Mucosa of descending colon (tissue), 3 donors: ENCODE measurements at regions not wholly inside any gene's neighbourhood (a gene's known extent, or its start where the extent isn't known, plus 50 kb on each side); places are given as distances from the start of the nearest gene placed in this dataset.

Experiments
- ATAC-seq: fragments of 200-7000 bp; cut with Tn5 transposase; one replicate; pipeline ENCODE4 v1.9.1; 2020; ENCODE audit warnings: mild to moderate bottlenecking, moderate library complexity
- DNase-seq, 3 donors: peaks; one replicate each; pipeline ENCODE4 v3.0.0-alpha.2; 2020
- H3K36me3 ChIP-seq: fragments of 200-600 bp; one replicate; pipeline ENCODE4 v1.8.0; 2021; ENCODE audit warnings: low read depth, mild to moderate bottlenecking
- H3K4me1 ChIP-seq: fragments of 200-600 bp; one replicate; pipeline ENCODE4 v1.8.0; 2021; ENCODE audit warnings: low read depth, mild to moderate bottlenecking
- H3K4me3 ChIP-seq: fragments of 200-600 bp; one replicate; pipeline ENCODE4 v1.8.0; 2021; ENCODE audit warnings: mild to moderate bottlenecking
- H3K9me3 ChIP-seq: fragments of 200-600 bp; one replicate; pipeline ENCODE4 v1.8.0; 2021; ENCODE audit warnings: mild to moderate bottlenecking
- CTCF ChIP-seq: fragments of 200-600 bp; IDR thresholded peaks from one replicate; pipeline ENCODE4 v1.8.0; 2022; ENCODE audit warnings: antibody characterized with exemption, mild to moderate bottlenecking
- intact Hi-C, 2 donors: fragments of 100-400 bp; cut with DNase I in 1 of 2; cut with micrococcal nuclease in 1 of 2; formaldehyde crosslinking; loops; one replicate each; pipeline versions ENCODE4 v1.11.0 to v1.11.1; 2022; cut with DNase I, micrococcal nuclease
- donor health status: DM: no; HTN: no; CAD: no; lungs with moderate emphysema.
- donor health status: DM: no; HTN: no; CAD: no.
- donor health status: DM: no; HTN: yes; CAD: no.

DNA sequence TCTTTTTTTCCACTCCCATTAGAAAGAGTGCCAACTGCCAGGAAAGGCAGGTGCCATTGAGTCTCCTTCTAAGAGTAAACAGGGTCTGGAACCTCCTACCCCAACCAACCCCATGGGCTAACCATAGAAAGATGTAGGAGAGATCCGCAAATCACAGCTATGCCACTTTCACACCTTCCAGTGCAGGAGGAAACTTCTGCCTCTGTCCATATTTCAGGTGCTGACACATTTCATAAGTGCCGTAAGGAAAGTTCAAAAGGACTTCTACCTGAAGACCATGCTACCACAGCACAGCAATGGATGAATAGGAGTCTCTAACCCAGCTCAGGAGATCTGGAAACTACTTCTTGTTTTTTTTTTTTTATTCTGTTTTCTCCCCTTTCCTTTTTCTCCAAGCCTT, 145.8 kb downstream of the FBXO8 start:
- no peak for TF ChIP-seq CTCF
- Histone ChIP-seq H3K4me3 (no peak overlapping the region), H3K4me1 (no peaks in the 10 kb centered on the region), H3K36me3 (no peaks in the 10 kb centered on the region), H3K9me3 (no peaks in the 10 kb centered on the region)
- ATAC-seq: no peak
- no peak for DNase-seq
- intact Hi-C loops: no loop called here

DNA sequence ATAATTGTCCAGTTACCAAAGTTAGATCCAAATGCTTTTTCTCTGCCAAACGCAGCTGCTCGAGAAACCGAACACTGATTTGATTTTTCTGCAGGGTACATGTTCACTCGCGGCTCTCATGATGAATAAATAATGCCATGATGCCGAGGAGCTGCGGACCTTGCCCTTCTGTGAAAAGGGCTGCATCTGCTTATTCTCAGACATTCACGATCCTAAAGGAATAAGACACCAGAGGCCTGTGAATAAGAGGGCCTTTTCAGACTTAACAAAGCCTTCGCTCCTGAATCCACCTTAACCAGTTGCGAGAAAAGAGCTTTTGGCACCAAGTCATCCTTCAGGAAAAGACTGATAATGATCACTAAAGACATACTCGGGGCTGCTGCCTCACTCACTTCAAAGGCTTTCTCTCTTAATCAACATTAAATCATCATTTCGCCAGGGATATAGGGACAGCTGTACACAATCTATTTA, 147.5 kb downstream of the FBXO8 start:
- Histone ChIP-seq H3K4me3 (no peak overlapping the region), H3K9me3 (no peaks in the 10 kb centered on the region), H3K36me3 (no peaks in the 10 kb centered on the region), H3K4me1 (no peaks in the 10 kb centered on the region)
- DNase-seq (no peak), ATAC-seq (no peak)
- no peak for TF ChIP-seq CTCF
- intact Hi-C loops: no loop called here

DNA sequence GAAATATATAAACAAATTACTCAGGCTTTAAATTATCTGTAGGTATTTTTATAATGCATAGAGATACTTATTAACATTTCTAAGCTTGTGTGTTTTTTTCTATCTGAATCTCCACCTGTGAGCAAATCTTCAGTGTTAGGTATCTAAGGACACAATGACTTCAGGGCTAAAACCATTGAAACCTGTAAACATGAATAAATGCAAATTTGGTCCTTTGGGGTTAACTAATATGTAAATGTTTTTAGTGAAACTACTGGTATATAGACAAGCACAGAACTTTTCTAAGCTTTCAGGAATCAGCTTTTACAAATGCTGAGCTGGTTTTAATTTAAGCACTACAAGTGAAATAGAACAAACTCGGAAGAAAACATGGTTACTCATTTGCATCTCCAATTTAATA, 147.9 kb downstream of the FBXO8 start:
- ATAC-seq: no peak
- H3K4me1 ChIP-seq: no peaks in the 10 kb centered on the region
- no peaks in the 10 kb centered on the region for H3K36me3 ChIP-seq
- no peak for DNase-seq
- H3K9me3 ChIP-seq: no peaks in the 10 kb centered on the region
- intact Hi-C loops: no loop called here
- no peak for TF ChIP-seq CTCF
- H3K4me3 ChIP-seq: no peak overlapping the region

DNA sequence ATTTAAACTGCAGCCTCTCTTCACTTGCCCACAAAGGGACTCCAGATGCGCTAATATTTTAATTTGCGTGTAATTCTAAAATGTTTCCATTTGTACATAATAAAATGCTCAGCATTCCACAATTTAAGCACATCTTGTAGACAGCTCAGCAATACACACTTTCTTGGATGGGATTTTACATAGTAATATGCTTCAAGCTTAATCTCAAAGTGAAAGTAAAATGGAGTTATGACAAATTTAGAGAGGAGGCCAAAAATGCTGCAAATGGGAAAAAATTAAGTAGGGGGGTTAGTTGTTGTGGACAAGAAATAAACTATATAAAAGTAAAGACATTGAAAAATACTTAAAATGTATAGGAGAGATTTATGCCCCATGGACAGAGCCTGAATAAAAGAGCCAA, 149.1 kb downstream of the FBXO8 start:
- H3K4me1 ChIP-seq: no peaks in the 10 kb centered on the region
- ATAC-seq (no peak), DNase-seq (no peak)
- no peak for TF ChIP-seq CTCF
- H3K4me3 ChIP-seq: no peak overlapping the region
- H3K9me3 ChIP-seq: no peaks in the 10 kb centered on the region
- no peaks in the 10 kb centered on the region for H3K36me3 ChIP-seq
- intact Hi-C loops: no loop called here

DNA sequence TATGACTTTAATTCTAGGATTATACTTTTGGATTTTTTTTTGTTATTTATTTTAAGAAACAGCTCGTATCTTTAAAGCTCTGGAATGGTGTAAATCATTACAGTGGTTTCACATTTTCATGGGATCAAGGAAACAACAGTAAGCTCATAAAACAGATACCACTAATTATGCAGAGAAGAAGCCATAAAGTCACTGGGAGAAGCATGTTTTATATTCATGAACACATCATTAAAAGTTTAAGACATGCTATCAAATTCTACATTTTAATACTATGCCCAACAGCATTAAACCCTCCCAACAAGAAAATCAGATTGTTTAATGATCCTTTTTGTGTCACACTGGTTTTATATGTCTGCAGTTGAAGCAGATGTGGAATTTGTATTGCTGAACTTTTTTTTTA, 149.9 kb downstream of the FBXO8 start:
- Histone ChIP-seq H3K4me1 (no peaks in the 10 kb centered on the region), H3K36me3 (no peaks in the 10 kb centered on the region), H3K4me3 (no peak overlapping the region), H3K9me3 (no peaks in the 10 kb centered on the region)
- intact Hi-C loops: no loop called here
- DNase-seq (no peak), ATAC-seq (no peak)
- no peak for TF ChIP-seq CTCF

DNA sequence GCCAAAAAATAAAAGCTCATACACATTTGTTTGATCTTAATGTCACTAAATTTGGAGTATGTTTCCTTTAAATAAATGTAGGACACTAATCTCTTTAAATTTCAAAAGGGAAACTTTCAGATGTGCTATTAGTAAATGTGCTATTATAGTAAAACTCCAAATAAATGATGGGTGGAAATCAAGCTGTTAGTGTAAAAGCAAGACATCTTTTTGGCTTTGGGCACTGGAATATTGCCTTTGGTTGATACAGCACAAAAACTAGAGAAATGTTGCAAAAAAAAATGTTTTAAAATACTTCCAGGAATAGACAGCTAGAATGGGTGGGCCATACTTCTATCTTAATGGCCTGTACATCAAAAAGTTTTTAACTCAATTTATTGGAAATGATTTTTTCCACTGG, 151.6 kb downstream of the FBXO8 start:
- intact Hi-C loops: no loop called here
- Histone ChIP-seq H3K9me3 (no peaks in the 10 kb centered on the region), H3K4me3 (no peak overlapping the region), H3K4me1 (no peaks in the 10 kb centered on the region), H3K36me3 (no peaks in the 10 kb centered on the region)
- ATAC-seq: no peak
- TF ChIP-seq CTCF: no peak
- no peak for DNase-seq
